HG03196 (cell line): ENCODE measurements at regions not wholly inside any gene's neighbourhood (a gene's known extent, or its start where the extent isn't known, plus 50 kb on each side); places are given as distances from the start of the nearest gene placed in this dataset.
"Not testable (repeated sequence)": the region's sequence is repeated elsewhere in the genome, so short reads cannot be mapped to it uniquely, and the experiment has no call there.

Experiments used
- ATAC-seq: cut with Tn5 transposase; IDR thresholded peaks from one replicate; pipeline ENCODE4 v1.9.1; 2021; ENCODE audit not compliant: unreplicated experiment

GRCh38 chr16:26765087-26765486, 301.6 kb upstream of the C16orf82 start:
- no peak for ATAC-seq

DNA sequence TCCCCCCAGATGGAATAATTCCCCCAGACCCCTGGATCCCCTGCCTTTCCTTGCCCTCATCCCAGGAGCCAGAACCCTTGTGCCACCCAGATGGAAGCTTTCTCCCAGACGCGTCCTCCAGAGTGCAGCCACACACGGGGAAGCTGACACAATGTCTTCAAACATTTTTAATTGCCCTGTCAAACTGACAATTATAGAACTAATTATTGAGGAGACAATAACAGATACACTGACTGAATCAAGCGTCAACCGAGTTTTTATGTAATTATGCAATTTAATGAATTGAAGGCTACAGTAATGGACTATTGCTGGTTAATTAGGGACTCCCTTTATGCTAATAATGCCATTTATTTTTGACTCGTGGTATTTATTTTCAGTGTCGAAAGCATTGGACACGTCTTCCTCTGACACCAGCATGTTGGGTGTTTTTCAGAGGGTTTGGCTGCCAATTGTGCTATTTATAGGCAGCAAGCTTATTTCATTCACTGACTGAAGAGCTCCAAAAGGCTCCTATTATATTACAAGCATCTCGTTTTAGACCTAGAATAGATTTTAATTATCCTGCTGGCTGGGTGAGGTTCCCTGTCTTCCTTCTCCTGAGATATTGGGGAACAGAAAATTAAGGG, 298.2 kb upstream of the C16orf82 start:
- ATAC-seq = no peak

DNA sequence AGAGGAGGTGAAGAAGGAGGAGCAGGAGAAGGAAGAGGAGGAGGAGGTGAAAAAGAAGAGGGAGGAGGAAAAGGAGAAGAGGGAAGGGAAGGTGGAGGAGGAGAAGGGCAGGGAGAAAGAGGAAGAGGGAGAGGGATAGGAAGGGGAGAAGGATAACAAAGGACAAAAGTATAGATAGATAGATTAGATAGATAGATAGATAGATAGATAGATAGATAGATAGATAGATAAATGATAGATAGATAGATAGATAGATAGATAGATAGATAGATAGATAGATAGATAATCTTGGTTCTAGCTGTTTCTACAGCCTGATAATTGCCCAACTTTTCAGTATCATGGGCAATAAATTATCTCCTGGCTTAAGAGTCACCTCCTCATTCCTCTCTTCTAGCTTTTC, 296.2 kb upstream of the C16orf82 start:
- no peak for ATAC-seq

DNA sequence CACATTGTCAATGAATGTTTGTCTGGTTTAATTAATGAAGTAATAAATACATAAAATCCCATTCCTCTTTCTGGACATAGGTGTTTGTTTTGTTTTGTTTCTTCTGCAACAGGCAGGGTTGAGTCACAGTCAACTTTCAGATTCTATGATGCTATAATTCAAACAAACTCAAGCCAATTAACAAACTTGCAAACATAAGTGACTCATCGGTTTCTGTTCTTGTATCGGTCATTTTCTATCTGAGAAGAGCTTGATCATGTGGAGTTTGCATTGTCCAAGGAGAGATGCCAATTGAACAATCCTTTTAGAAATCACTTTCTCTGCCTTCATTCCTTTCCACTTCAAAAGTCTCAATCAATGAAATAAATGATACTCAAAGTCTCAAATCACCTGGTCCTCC, 294.2 kb upstream of the C16orf82 start:
- peak; percentile 80 for ATAC-seq

DNA sequence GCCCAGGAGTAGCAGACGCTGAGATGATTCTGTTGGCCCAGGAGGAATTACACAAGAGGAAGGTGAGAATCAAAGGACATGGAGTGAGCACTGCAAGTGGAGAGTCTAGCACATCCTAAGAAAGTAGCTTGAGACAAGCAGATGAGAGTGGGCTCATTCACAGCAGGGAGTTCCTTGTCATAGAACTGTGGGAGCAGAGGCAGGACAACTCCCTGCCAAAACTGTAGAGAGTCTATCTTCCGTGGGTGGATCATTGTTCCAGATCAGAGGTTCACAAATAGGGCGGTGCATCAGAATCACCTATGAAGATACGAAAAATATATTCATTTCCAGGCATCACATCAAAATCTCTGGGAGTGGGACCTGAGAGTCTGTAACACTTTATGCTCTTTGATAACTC, 288.9 kb upstream of the C16orf82 start:
- ATAC-seq = no peak

GRCh38 chr16:26787924-26788323, 278.8 kb upstream of the C16orf82 start:
- no peak for ATAC-seq

DNA sequence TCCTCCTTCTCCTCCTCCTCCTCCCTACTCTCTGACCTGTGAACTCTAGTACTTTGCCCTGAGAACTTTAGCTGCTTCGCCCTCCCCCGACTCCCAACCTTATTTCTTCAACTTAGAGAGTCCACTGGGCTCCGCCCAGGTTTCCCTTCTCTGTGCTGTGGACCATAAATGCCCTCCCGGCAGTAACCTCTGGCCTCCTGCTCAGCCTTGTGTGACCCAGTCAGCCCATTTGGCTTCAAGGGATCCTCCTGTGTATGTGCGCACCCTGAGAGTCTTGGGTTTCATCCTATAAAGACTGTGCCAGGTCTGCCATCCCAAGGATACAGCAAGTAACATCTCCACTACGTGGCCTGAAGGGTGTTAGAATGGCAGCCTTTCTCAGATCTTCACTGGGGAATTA, 275.6 kb upstream of the C16orf82 start:
- ATAC-seq = no peak

DNA sequence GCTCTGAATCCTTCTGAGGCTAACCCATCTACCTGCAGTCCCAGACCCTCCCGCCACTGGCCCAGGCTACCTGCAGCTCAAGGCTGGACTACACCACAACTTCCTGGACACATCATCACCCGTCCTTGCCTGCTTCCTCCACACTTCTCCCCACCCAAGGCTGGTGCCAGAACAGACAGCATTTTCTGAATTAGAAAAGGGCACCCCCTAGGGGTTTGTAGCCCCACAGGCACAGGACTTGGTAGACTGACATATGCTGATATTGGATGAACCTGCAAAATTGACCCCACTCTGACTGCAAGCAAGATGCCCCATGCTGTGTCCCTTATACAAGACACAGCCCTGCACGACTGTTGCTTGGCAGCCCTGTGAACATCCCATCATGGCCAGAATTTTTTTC, 271.5 kb upstream of the C16orf82 start:
- no peak for ATAC-seq

GRCh38 chr16:26801628-26802027, 265.1 kb upstream of the C16orf82 start:
- ATAC-seq = no peak

DNA sequence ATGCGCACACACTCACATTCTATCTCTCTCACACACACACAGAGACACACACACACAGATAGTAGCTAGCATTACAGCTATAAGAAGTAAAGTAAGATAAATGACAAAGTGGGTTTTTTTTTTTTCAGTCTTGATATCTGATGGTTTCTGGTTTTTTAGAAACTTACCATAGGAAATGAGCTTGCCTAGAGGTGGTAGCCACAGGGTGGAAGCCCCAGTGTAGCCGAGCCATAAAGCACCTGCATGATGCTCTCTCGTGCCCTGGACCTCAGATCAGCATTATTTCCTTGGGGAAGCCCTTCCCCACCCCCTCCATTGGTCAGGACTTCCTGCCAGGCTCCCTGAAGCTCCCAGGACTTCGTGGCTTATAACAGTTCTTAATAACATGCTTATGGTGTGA, 264.3 kb upstream of the C16orf82 start:
- no peak for ATAC-seq

GRCh38 chr16:26802965-26803364, 263.8 kb upstream of the C16orf82 start:
- ATAC-seq = no peak

DNA sequence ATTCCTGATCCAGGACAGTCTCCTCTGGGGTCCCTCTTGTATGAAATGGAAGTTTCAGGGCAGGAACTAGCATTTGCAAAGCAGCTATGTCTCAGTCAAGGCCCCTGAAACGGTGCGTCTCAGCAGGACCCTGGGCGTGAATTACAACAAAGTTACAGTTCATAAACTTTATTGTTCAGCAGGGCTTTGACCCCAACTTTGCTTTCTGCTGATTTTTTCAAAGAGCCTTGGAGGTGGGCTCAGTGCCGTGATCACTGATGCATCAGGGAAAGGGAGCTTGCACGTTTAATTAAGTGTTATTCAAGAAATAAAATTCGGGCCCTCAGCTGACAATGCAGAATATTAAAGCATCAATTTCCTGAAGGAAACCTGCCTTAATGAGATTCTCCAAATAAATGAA, 260.1 kb upstream of the C16orf82 start:
- no peak for ATAC-seq

- no peak for ATAC-seq
Observed at GRCh38 chr16:26809461-26809860, 257.3 kb upstream of the C16orf82 start.

GRCh38 chr16:26816266-26816665, 250.5 kb upstream of the C16orf82 start:
- no peak for ATAC-seq

- no peak for ATAC-seq
Observed at GRCh38 chr16:26816885-26817571, 249.7 kb upstream of the C16orf82 start.

DNA sequence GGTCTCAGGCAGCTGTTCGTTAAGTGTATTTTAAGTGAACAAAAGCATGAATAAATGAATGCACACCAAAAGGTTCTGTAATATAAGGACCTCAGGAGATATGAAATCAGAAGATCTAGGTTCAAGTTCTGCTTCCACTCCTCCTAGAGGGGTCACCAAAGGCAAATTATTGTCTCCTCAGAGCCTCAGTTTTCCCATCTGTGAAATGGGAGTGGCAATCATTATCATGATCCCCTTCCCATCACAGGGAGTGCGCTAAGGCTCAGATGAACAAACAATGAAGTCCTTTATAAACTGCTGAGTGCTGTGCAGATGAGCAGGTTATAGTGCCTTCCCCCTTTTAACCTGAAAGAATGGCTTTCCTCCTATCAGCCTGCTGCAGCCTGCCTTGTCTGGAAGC, 248.3 kb upstream of the C16orf82 start:
- ATAC-seq = no peak

DNA sequence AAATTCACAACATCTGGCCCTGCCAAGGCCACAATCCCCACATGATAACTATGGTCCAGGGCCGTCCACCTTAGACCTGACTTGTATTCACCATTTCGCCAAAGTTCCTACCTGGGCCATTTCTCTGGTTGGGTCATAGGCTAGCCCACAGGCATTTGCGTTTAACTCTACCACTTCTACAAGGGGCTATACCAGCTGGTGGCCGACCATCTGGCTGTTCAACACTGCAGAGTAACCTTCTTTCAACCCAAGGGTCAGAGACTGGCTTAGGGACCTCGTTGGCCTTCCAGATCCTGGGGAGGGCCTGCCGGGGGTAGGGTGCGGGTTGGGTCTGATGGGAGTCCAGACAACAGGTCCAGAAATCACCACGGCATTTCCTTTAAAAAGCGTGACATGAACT, 242.3 kb upstream of the C16orf82 start:
- ATAC-seq = no peak

GRCh38 chr16:26826500-26826899, 240.2 kb upstream of the C16orf82 start:
- ATAC-seq = no peak

DNA sequence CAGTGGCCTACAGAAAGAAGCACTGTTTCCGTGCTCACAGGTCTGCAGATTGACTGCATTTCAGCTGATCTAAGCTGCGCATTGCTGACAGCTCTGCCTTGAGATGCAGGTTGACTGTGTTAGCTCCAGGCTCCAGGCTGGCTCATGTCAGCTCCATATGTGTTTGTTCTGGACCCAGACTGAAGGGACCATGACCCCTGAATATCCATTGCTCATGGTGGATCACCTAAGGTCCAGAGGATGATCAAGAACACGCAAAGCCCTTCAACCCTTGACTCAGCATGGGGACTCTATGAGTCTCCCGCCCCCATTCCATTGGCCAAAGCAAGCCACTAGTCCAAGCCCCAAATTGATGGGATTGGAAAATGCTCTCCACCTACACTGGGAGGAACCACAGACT, 239.3 kb upstream of the C16orf82 start:
- no peak for ATAC-seq

DNA sequence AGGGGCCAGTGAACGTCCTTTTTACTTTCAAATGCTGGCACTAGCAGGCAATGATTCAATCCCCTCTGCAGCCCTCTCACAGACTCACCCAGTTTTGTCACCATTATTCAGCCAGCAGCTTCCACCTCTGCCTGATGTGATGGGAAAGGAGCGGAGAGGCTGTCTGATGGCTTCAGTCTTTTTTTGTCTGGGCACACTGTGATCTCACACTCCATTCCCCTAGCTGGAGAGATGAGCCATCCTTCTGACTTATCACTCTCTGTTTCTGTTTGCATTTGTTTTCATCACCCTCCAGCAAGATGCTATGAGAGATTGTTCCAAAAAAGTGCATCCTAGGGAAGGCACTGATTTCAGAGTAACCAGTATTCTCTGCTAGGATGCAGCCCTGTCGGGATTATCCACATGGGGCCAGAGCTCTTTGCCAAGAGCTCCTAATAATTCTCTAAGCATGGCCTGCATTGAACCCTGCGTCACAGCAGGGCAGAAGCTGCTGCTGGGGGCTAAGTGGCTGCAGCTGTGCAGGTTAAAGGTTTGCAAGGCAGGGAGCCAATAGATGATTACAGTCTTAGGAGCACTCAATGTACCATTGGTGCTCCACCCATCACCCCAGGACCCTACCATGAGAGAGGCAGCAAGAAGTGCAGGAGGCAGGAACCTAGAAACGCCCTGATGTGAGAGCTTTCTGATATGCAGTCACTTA, 236.1 kb upstream of the C16orf82 start:
- ATAC-seq = no peak

DNA sequence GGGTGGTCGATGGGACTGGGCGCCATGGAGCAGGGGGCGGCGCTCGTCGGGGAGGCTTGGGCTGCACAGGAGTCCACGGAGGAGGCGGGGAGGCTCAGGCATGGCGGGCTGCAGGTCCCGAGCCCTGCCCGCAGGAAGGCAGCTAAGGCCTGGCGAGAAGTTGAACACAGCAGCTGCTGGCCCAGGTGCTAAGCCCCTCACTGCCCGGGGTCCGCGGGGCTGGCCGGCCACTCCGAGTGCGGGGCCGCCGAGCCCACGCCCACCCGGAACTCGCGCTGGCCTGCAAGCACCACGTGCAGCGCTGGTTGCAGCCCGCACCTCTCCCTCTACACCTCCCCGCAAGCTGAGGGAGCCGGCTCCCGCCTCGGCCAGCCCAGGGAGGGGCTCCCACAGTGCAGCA, 230.6 kb upstream of the C16orf82 start:
- not testable (repeated sequence) for ATAC-seq

DNA sequence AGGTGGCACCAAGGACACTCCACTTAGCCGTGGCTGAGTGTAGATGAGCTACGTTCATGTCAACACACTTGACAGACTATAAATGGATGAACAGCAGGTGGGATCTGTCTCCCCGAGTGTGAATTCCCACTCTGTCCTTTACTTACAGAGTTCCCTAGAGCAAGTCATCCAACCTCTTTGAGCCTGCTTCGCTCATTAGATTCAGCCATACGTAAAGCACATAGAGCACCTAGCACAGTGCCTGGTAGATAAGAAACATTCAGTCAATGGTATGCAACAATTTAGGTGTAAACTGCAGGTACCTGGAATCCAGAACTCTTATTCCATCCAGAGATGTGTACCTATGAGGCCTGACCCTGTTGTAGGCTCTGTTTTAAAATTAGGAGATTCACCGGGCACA, 227.8 kb upstream of the C16orf82 start:
- no peak for ATAC-seq
